ENCODE measurements at regions not wholly inside any gene's neighbourhood (a gene's known extent, or its start where the extent isn't known, plus 50 kb on each side); places are given as distances from the start of the nearest gene placed in this dataset.
A peak's percentile ranks its signal among the peaks of the same experiment; 100 is the strongest.

GRCh38 chr12:88313554-88313953 lies 171.4 kb downstream of the TMTC3 start:
- no peak for DNase-seq
- H3K27ac Mint-ChIP-seq, result no peak overlapping the region
- H3K36me3 Mint-ChIP-seq (ENCODE audit: low read depth), result no peaks in the 10 kb centered on the region
- peaks cover 5% of the 10 kb centered on the region for H3K4me1 Mint-ChIP-seq
- H3K4me3 Mint-ChIP-seq, result no peak overlapping the region
- no peaks in the 10 kb centered on the region for H3K9me3 Mint-ChIP-seq
- no peaks in the 10 kb centered on the region for H3K27me3 Mint-ChIP-seq (ENCODE audit: low read depth, poor library complexity)
- no peak for TF ChIP-seq CTCF (IDR thresholded peaks at IDR 0.05)

- Mint-ChIP-seq H3K36me3 (ENCODE audit: low read depth) (no peaks in the 10 kb centered on the region), H3K27ac (no peak overlapping the region), H3K27me3 (ENCODE audit: low read depth, poor library complexity) (no peaks in the 10 kb centered on the region), H3K4me1 (peaks cover 5% of the 10 kb centered on the region), H3K9me3 (no peaks in the 10 kb centered on the region), H3K4me3 (no peak overlapping the region)
- DNase-seq, result no peak
- TF ChIP-seq CTCF (IDR thresholded peaks at IDR 0.05), result no peak
These were observed 172.6 kb downstream of the TMTC3 start for GRCh38 chr12:88314706-88315105.

GRCh38 chr12:88318726-88319125 lies 176.6 kb downstream of the TMTC3 start:
- Mint-ChIP-seq H3K4me3 (no peak overlapping the region), H3K4me1 (no peaks in the 10 kb centered on the region), H3K36me3 (ENCODE audit: low read depth) (no peaks in the 10 kb centered on the region), H3K27me3 (ENCODE audit: low read depth, poor library complexity) (no peaks in the 10 kb centered on the region), H3K27ac (no peak overlapping the region), H3K9me3 (no peaks in the 10 kb centered on the region)
- no peak for TF ChIP-seq CTCF (IDR thresholded peaks at IDR 0.05)
- no peak for DNase-seq

GRCh38 chr12:88325076-88325815 lies 183.1 kb downstream of the TMTC3 start:
- no peak for TF ChIP-seq CTCF (IDR thresholded peaks at IDR 0.05)
- Mint-ChIP-seq H3K9me3 (no peaks in the 10 kb centered on the region), H3K4me3 (no peak overlapping the region), H3K36me3 (ENCODE audit: low read depth) (no peaks in the 10 kb centered on the region), H3K27ac (peak overlapping the region; percentile 74), H3K27me3 (ENCODE audit: low read depth, poor library complexity) (no peaks in the 10 kb centered on the region), H3K4me1 (peaks cover 9% of the 10 kb centered on the region)
- no peak for DNase-seq

GRCh38 chr12:88325816-88326189 lies 183.7 kb downstream of the TMTC3 start:
- H3K27me3 Mint-ChIP-seq (ENCODE audit: low read depth, poor library complexity), result no peaks in the 10 kb centered on the region
- H3K9me3 Mint-ChIP-seq, result no peaks in the 10 kb centered on the region
- peaks cover 9% of the 10 kb centered on the region for H3K4me1 Mint-ChIP-seq
- DNase-seq, result no peak
- no peak overlapping the region for H3K27ac Mint-ChIP-seq
- no peaks in the 10 kb centered on the region for H3K36me3 Mint-ChIP-seq (ENCODE audit: low read depth)
- H3K4me3 Mint-ChIP-seq, result no peak overlapping the region
- no peak for TF ChIP-seq CTCF (IDR thresholded peaks at IDR 0.05)

GRCh38 chr12:88327276-88327675 lies 185.2 kb downstream of the TMTC3 start:
- H3K4me1 Mint-ChIP-seq, result peaks cover 9% of the 10 kb centered on the region
- peaks cover 5% of the 10 kb centered on the region for H3K9me3 Mint-ChIP-seq
- H3K27me3 Mint-ChIP-seq (ENCODE audit: low read depth, poor library complexity), result peaks cover 4% of the 10 kb centered on the region
- DNase-seq, result no peak
- no peaks in the 10 kb centered on the region for H3K36me3 Mint-ChIP-seq (ENCODE audit: low read depth)
- H3K27ac Mint-ChIP-seq, result no peak overlapping the region
- no peak overlapping the region for H3K4me3 Mint-ChIP-seq
- TF ChIP-seq CTCF (IDR thresholded peaks at IDR 0.05), result no peak
